ENCODE measurements at regions not wholly inside any gene's neighbourhood (a gene's known extent, or its start where the extent isn't known, plus 50 kb on each side); places are given as distances from the start of the nearest gene placed in this dataset.

GRCh38 chr11:80626721-80627120, 1185.9 kb upstream of the TENM4 start:
- TF ChIP-seq CTCF (IDR thresholded peaks at IDR 0.05): no peak
- no peak for TF ChIP-seq POLR2AphosphoS5 (IDR thresholded peaks at IDR 0.05)
- no peak for TF ChIP-seq EP300 (IDR thresholded peaks at IDR 0.05)
- no peak for TF ChIP-seq POLR2A (IDR thresholded peaks at IDR 0.05)
